Gastrocnemius medialis (tissue), 4 donors: ENCODE measurements at regions not wholly inside any gene's neighbourhood (a gene's known extent, or its start where the extent isn't known, plus 50 kb on each side); places are given as distances from the start of the nearest gene placed in this dataset.

Experiments
- ATAC-seq, 2 donors: fragments of 150-250 bp; one replicate each; pipeline ENCODE4 v1.9.1; 2016
- DNase-seq, 2 donors: peaks; one replicate each; pipeline ENCODE4 v3.0.0-alpha.2; 2019
- H3K27ac ChIP-seq, 4 donors: fragments of 200-600 bp; sonication (generic); 1 replicate in 1 of 4; 2 replicates in 3 of 4; pipeline ENCODE4 v1.5.1; 2016 to 2018; ENCODE audit warnings: mild to moderate bottlenecking in 2 of 4, moderate library complexity in 1 of 4
- H3K27me3 ChIP-seq, 3 donors: fragments of 200-600 bp; sonication (generic) in 2 of 3; 1 replicate in 1 of 3; 2 replicates in 2 of 3; pipeline versions ENCODE4 v1.5.1 to v1.6.0; 2016 to 2019; ENCODE audit warnings: mild to moderate bottlenecking in 1 of 3, moderate library complexity in 1 of 3
- H3K36me3 ChIP-seq, 2 donors: fragments of 200-600 bp; sonication (generic) in 1 of 2; one replicate each; pipeline ENCODE4 v1.5.1; 2017 to 2018
- H3K4me1 ChIP-seq, 2 donors: fragments of 200-600 bp; sonication (generic) in 1 of 2; one replicate each; pipeline ENCODE4 v1.5.1; 2016 to 2017; ENCODE audit warnings: mild to moderate bottlenecking in 2 of 2
- H3K4me3 ChIP-seq, 4 donors: fragments of 200-600 bp; sonication (generic) in 3 of 4; 1 replicate in 1 of 4; 2 replicates in 3 of 4; pipeline ENCODE4 v1.5.1; 2016 to 2019; ENCODE audit warnings: mild to moderate bottlenecking in 2 of 4
- H3K9me3 ChIP-seq, 3 donors: fragments of 200-600 bp; sonication (generic) in 2 of 3; 1 replicate in 1 of 3; 2 replicates in 2 of 3; pipeline ENCODE4 v1.5.1; 2016 to 2019
- POLR2A ChIP-seq, 2 donors: fragments of 450-650 bp; IDR thresholded peaks; one replicate each; pipeline ENCODE4 v1.6.1; 2017; ENCODE audit warnings: antibody characterized with exemption in 2 of 2, mild to moderate bottlenecking in 2 of 2, moderate library complexity in 2 of 2
- in situ Hi-C, 4 donors: fragments of 200-750 bp; cut with MboI; loops; one replicate each; pipeline versions ENCODE4 v1.15.0 to v1.8.0; 2017; ENCODE audit warnings: low sequenced_read_pairs in 4 of 4
- intact Hi-C: fragments of 100-400 bp; cut with DNase I; formaldehyde crosslinking; loops from one replicate; pipeline ENCODE4 v1.15.1; 2023; ENCODE audit warnings: low total_unique reads
- TF ChIP-seq, protein P1 (sequence below), 5 experiments: fragments of 450-650 bp in 3 of 5; fragments of 200-600 bp in 2 of 5; sonication (generic) in 2 of 5; IDR thresholded peaks in 4 of 5; conservative IDR thresholded peaks in 1 of 5; 1 replicate in 4 of 5; 2 replicates in 1 of 5; pipeline ENCODE4 v1.5.1; 2016 to 2019; ENCODE audit warnings: antibody characterized with exemption in 5 of 5, mild to moderate bottlenecking in 3 of 5, moderate library complexity in 3 of 5

DNA sequence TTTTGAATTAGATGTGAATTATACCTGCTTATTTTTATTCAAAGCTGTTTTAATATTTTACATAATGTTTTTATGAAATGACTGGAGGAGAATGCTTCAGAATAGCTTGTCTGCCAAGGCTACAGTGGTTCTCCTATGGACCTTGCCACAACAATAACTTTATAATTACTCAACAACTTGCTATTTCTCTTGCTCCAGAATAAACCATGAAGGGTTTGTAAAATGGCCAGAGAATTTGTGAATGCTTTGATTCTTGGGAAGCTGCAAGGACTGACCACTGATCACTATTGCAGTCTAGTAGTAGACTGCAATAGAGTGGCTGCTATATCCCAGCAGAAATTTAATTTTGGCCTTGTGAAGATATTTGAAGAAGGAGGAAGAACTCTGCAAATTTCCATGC, 199.7 kb downstream of the FAT3 start:
- H3K4me1 ChIP-seq: no peaks in the 10 kb centered on the region
- H3K27ac ChIP-seq: no peak overlapping the region
- intact Hi-C loops: no loop called here
- no peak overlapping the region for H3K4me3 ChIP-seq
- ATAC-seq (no peak), DNase-seq (no peak)
- H3K9me3 ChIP-seq: no peaks in the 10 kb centered on the region
- no peaks in the 10 kb centered on the region for H3K27me3 ChIP-seq
- TF ChIP-seq, protein P1, sequence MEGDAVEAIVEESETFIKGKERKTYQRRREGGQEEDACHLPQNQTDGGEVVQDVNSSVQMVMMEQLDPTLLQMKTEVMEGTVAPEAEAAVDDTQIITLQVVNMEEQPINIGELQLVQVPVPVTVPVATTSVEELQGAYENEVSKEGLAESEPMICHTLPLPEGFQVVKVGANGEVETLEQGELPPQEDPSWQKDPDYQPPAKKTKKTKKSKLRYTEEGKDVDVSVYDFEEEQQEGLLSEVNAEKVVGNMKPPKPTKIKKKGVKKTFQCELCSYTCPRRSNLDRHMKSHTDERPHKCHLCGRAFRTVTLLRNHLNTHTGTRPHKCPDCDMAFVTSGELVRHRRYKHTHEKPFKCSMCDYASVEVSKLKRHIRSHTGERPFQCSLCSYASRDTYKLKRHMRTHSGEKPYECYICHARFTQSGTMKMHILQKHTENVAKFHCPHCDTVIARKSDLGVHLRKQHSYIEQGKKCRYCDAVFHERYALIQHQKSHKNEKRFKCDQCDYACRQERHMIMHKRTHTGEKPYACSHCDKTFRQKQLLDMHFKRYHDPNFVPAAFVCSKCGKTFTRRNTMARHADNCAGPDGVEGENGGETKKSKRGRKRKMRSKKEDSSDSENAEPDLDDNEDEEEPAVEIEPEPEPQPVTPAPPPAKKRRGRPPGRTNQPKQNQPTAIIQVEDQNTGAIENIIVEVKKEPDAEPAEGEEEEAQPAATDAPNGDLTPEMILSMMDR (IDR thresholded peaks at IDR 0.05 in 4 of 5, conservative IDR thresholded peaks at IDR 0.05 in 1 of 5): no peak
- TF ChIP-seq POLR2A (IDR thresholded peaks at IDR 0.05): no peak
- H3K36me3 ChIP-seq: no peaks in the 10 kb centered on the region
- in situ Hi-C loops: no loop called here

DNA sequence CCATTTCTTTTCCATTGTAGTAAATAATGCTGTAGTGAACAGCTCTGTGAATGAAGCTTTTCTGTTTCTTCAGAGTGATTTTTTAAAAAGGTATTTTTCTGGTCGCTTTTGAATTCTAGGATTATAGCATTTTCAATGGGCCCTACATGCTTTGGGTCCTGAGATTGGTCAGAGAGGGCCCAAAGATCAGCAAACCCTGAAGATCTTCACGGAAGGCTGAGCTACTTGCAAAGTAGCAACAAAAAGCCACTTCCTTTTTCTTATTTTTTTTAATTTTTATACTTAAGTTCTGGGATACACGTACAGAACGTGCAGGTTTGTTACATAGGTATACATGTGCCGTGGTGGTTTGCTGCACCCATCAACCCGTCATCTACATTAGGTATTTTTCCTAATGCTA, 200.5 kb downstream of the FAT3 start:
- H3K36me3 ChIP-seq: no peaks in the 10 kb centered on the region
- H3K4me3 ChIP-seq: no peak overlapping the region
- no peaks in the 10 kb centered on the region for H3K4me1 ChIP-seq
- in situ Hi-C loops: no loop called here
- ATAC-seq (no peak), DNase-seq (no peak)
- H3K9me3 ChIP-seq: no peaks in the 10 kb centered on the region
- TF ChIP-seq, protein P1 (IDR thresholded peaks at IDR 0.05 in 4 of 5, conservative IDR thresholded peaks at IDR 0.05 in 1 of 5): no peak
- TF ChIP-seq POLR2A (IDR thresholded peaks at IDR 0.05): no peak
- no peak overlapping the region for H3K27ac ChIP-seq
- intact Hi-C loops: no loop called here
- no peaks in the 10 kb centered on the region for H3K27me3 ChIP-seq

DNA sequence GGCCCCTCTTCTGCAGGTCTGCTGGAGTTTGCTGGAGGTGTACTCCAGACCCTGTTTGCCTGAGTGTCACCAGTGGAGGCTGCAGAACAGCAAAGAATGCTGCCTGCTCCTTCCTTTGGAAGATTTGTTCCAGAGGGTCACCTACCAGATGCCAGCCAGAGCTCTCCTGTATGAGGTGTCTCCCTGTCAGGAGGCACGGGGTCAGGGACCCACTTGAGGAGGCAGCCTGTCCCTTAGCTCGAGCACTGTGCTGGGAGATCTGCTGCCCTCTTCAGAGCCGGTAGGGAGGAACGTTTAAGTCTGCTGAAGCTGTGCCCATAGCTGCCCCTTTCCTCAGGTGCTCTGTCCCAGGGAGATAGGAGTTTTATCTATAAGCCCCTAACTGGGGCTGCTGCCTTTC, 207.9 kb downstream of the FAT3 start:
- Histone ChIP-seq H3K9me3 (no peaks in the 10 kb centered on the region), H3K27me3 (no peaks in the 10 kb centered on the region), H3K27ac (no peak overlapping the region), H3K36me3 (no peaks in the 10 kb centered on the region), H3K4me1 (no peaks in the 10 kb centered on the region), H3K4me3 (no peak overlapping the region)
- in situ Hi-C loops: no loop called here
- ATAC-seq (no peak), DNase-seq (no peak)
- TF ChIP-seq, protein P1 (IDR thresholded peaks at IDR 0.05 in 4 of 5, conservative IDR thresholded peaks at IDR 0.05 in 1 of 5): no peak
- TF ChIP-seq POLR2A (IDR thresholded peaks at IDR 0.05): no peak
- intact Hi-C loops: no loop called here

DNA sequence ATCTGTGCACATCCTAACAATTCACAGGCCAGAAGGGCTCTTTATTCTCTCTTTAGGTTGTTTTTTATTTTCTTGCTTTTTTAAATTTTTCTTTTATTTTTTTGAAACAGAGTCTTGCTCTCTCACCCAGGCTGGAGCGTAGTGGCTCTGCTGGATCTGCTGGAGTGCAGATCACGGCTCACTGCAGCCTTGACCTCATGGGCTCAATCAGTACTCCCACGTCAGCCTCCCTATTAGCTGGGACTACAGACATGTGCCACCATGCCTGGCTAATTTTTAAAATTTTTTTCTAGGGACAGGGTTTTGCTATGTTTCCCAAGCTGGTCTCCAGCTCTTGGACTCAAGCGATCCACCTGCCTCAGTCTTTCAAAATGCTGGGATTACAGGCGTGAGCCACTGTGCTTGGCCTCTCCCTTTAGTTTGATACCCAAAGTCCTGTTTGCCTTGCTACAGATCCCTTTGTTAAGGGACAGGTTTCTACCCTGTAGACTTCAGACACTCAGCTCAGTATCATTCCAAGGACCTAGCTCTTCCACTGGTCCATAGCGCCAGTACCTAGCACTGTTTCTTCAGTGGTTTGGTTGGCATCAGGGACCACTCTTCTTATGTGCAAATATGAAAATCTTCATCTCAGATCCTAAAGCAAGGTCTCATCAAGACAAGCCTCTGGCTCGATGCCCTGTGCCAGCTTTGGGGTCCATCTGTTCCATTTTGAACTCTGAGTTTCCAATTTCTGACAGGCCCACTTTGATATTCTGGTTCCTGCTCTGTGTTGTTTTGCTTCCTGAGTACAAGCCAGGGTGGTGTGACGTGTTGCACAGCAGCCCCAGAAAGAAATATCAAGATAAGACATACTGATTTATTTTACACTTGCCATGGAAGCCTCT, 211.7 kb downstream of the FAT3 start:
- H3K4me1 ChIP-seq: no peaks in the 10 kb centered on the region
- H3K9me3 ChIP-seq: no peaks in the 10 kb centered on the region
- intact Hi-C loops (no loop called here), in situ Hi-C loops (no loop called here)
- no peaks in the 10 kb centered on the region for H3K27me3 ChIP-seq
- H3K27ac ChIP-seq: no peak overlapping the region
- H3K36me3 ChIP-seq: no peaks in the 10 kb centered on the region
- no peak for ATAC-seq
- DNase-seq: no peak
- TF ChIP-seq, protein P1 (IDR thresholded peaks at IDR 0.05 in 4 of 5, conservative IDR thresholded peaks at IDR 0.05 in 1 of 5): no peak
- TF ChIP-seq POLR2A (IDR thresholded peaks at IDR 0.05): no peak
- H3K4me3 ChIP-seq: no peak overlapping the region
